GM19467 (cell line): ENCODE measurements at regions not wholly inside any gene's neighbourhood (a gene's known extent, or its start where the extent isn't known, plus 50 kb on each side); places are given as distances from the start of the nearest gene placed in this dataset.
"Not testable (repeated sequence)": the region's sequence is repeated elsewhere in the genome, so short reads cannot be mapped to it uniquely, and the experiment has no call there.

Experiments
- ATAC-seq: cut with Tn5 transposase; IDR thresholded peaks from one replicate; pipeline ENCODE4 v1.9.1; 2021; ENCODE audit warnings: mild to moderate bottlenecking, moderate library complexity; ENCODE audit not compliant: unreplicated experiment

- no peak for ATAC-seq
Observed at GRCh38 chr7:149635561-149636329, 137.6 kb downstream of the ZNF467 start.

- no peak for ATAC-seq
Observed at GRCh38 chr7:149633976-149634945, 136.7 kb upstream of the ZNF746 start.

- ATAC-seq: not testable (repeated sequence)
Observed at GRCh38 chr7:149628361-149629149, 130.9 kb upstream of the ZNF746 start.

DNA sequence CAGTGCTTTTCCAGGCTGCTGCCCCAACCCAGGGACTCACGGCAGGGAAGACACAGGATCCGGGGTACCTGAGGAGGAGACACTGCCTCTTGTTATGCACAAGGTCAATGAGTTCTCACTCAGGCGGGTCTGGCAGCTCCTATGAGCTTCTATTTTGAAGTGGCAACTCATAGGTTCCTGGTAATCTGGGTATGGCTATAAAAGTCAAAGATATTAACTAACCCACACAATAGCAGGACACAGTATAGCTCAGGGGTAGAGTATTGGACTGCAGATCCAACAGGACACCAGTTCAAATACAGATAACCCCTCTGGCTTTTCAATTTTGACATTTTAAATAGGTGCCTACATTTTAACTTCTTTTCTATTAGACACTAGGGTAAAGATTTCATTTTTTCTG lies 130.3 kb upstream of the ZNF746 start:
- no peak for ATAC-seq

DNA sequence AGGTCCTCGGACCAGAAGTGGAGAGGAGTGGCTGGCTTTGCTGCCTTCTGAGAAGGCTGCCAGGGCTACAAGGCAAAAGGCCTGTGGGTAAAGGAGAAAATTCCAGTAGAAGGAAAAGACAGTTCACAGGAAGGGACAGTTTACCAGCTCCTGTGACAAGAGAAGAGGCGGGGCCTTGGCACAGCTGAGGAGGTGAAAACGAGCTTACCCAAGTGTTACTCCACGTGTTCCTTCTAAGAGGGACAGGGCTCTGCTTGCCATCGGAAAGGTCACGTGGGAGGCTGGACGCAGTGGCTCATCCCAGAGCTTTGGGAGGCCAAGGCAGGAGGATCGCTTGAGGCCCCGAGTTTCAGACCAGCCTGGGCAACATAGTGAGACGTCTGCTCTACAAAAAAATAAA lies 129.4 kb upstream of the ZNF746 start:
- no peak for ATAC-seq

GRCh38 chr7:149625947-149626392 lies 128.4 kb upstream of the ZNF746 start:
- no peak for ATAC-seq

DNA sequence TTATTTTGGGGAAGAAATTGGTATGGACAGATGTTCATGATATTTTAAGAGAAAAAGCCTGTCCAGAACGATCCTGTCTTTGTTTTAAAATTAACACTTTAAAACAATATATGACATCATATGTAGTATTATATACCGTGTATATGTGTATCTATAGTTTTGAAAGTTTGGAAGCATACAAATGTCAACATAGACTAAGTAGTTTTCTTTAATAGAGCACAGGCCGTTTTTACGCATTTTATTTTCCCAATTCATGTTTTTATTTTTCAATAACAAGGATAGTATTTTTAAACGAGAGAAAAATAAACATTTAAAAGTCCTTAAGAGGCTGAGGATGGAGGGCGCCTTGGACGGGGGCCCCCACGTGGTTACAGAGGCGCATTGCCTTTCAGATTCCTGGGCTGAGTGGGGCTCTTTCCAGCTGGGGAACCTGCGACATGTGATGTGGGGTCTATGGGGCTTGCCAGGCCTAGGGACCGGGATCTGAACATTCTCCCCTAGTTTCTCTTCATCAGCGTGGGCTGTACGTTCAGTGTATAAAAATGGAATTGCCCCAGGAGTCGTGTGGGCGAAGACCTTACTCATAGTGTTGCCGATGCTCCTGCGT lies 127.8 kb upstream of the ZNF746 start:
- ATAC-seq: no peak

- peak; percentile 92 for ATAC-seq
Observed at GRCh38 chr7:149624419-149625339, 127.1 kb upstream of the ZNF746 start.

- peak; percentile 4 for ATAC-seq
Observed at GRCh38 chr7:149624006-149624405, 126.4 kb upstream of the ZNF746 start.

DNA sequence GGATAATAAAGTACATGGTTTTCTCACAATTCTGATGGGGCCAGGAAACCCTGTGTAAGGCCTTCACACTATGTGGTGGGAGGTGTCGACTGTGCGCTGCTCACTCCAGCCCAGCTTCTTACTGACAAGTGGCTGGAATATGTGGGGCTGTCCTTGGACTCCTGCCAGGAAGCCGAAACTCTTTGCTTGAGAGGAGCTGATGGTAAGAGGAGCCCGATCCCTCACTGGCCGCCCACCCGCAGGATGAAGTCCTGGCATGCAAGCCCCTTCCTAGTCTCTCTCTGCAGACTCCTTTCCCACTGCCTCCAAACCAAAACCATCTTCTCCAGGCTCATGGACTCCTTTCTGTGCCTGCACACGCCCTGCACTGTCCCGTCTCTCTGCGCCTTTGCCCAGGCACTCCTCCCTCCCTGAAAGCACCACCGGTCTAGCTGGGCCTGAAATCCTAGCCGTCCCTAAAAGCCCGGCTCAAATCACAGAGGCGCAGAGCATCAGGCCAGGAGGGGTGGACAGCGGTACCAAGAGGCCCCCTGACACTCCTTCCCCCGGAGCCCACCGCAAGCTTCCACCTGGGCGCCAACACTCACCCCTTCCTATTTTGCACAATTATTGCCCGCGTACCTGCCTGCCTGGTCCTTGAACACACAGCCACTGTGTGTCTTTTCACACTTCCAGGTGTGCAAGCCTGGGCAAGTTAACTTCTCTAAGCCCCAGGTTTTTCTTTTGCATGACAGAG lies 125.8 kb upstream of the ZNF746 start:
- ATAC-seq: not testable (repeated sequence)

DNA sequence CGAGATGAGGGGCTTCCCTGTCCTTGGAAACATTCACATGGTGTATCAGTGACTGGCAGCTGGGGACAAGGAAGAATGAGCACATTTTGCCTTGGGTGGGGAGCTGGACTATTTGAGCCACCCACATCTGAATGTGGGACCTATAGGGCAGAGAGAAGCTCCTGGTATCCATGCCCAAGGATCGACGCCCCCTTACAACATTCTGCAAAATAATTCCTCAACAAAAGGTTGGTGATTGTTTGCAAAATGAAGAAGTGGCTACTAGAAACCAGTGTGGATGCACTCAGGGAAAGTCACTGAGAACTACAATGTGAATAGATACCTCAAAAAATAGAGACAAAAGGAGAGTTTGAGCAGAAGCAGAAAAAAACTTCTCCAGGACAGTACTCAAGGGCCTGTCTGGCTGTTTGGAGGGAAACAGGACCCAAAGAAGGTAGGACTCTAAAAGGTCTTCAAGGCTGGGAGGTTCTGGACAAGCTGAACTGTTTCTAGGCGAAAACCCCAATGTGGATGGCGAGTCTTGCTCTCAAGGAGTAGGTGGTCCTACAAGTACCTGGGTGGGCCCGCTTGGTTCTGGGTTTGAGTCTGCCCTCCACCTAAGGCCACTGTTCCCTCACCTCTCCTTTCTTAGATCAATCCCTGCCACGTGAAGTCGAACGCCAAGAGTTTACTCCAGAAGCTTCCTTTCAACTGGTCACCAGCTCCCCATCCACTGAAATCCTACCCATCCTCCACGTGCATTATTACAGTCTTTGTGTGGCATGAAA lies 125.0 kb upstream of the ZNF746 start:
- ATAC-seq: no peak

DNA sequence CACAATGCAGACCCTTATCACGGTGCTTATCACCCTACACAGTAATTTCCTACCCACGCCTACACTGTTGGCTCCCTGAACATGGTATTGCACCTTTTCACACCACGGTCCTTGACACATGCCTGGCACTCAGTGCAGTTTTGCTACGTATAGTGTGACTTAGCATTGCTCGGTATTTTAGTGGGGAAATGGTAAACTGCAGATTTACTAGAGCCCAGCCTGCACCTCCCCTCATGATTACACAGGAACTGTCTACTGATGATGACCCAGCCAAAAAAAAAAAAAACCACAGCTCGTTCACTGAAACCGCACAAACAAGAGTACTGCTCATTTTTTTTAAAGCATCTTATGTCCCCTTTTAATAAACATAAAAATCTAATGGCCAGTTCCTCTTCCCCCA lies 124.2 kb upstream of the ZNF746 start:
- ATAC-seq: no peak

GRCh38 chr7:149620961-149621360 lies 123.4 kb upstream of the ZNF746 start:
- no peak for ATAC-seq

- no peak for ATAC-seq
Observed at GRCh38 chr7:149616898-149617297, 119.3 kb upstream of the ZNF746 start.

GRCh38 chr7:149615690-149616270 lies 118.2 kb upstream of the ZNF746 start:
- ATAC-seq: no peak

- ATAC-seq: no peak
Observed at GRCh38 chr7:149610441-149611011, 112.9 kb upstream of the ZNF746 start.

GRCh38 chr7:149608168-149608567 lies 110.6 kb upstream of the ZNF746 start:
- no peak for ATAC-seq
